ENCODE measurements at regions not wholly inside any gene's neighbourhood (a gene's known extent, or its start where the extent isn't known, plus 50 kb on each side); places are given as distances from the start of the nearest gene placed in this dataset.
"Not testable (repeated sequence)": the region's sequence is repeated elsewhere in the genome, so short reads cannot be mapped to it uniquely, and the experiment has no call there.

GRCh38 chr15:25249236-25250010 lies 189.4 kb downstream of the UBE3A start:
- Histone ChIP-seq H3K27me3 (no peaks in the 10 kb centered on the region), H3K9me3 (peaks cover 0 to 91% of the 10 kb centered on the region in 2 donors), H3K36me3 (no peaks in the 10 kb centered on the region), H3K4me1 (no peaks in the 10 kb centered on the region), H3K27ac (no peak overlapping the region), H3K4me3 (no peak overlapping the region)
- peak in 2 of 4 donors; percentile 22 to 27 for DNase-seq
- intact Hi-C loops (cut with DNase I), result loop anchor here in 1 of 2 donors (10.0 kb wide), 1 partner anchor 65 kb away; no protein-coding TSS in a partner anchor
- TF ChIP-seq, protein P1, sequence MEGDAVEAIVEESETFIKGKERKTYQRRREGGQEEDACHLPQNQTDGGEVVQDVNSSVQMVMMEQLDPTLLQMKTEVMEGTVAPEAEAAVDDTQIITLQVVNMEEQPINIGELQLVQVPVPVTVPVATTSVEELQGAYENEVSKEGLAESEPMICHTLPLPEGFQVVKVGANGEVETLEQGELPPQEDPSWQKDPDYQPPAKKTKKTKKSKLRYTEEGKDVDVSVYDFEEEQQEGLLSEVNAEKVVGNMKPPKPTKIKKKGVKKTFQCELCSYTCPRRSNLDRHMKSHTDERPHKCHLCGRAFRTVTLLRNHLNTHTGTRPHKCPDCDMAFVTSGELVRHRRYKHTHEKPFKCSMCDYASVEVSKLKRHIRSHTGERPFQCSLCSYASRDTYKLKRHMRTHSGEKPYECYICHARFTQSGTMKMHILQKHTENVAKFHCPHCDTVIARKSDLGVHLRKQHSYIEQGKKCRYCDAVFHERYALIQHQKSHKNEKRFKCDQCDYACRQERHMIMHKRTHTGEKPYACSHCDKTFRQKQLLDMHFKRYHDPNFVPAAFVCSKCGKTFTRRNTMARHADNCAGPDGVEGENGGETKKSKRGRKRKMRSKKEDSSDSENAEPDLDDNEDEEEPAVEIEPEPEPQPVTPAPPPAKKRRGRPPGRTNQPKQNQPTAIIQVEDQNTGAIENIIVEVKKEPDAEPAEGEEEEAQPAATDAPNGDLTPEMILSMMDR (IDR thresholded peaks at IDR 0.05), result no peak
- ATAC-seq, result no peak

GRCh38 chr15:25250011-25250596 lies 188.7 kb downstream of the UBE3A start:
- intact Hi-C loops (cut with DNase I), result no loop called here
- H3K27ac ChIP-seq, result no peak overlapping the region
- H3K36me3 ChIP-seq, result no peaks in the 10 kb centered on the region
- ATAC-seq (no peak), DNase-seq (peak in 2 of 4 donors; percentile 22 to 43)
- H3K9me3 ChIP-seq, result peaks cover 0 to 92% of the 10 kb centered on the region in 2 donors
- no peaks in the 10 kb centered on the region for H3K4me1 ChIP-seq
- no peaks in the 10 kb centered on the region for H3K27me3 ChIP-seq
- H3K4me3 ChIP-seq, result no peak overlapping the region
- TF ChIP-seq, protein P1 (IDR thresholded peaks at IDR 0.05), result no peak

- Histone ChIP-seq H3K27ac (no peak overlapping the region), H3K4me3 (no peak overlapping the region), H3K9me3 (peaks cover 0 to 92% of the 10 kb centered on the region in 2 donors), H3K4me1 (no peaks in the 10 kb centered on the region), H3K36me3 (no peaks in the 10 kb centered on the region), H3K27me3 (no peaks in the 10 kb centered on the region)
- TF ChIP-seq, protein P1 (IDR thresholded peaks at IDR 0.05), result no peak
- DNase-seq (peak in 2 of 4 donors; percentile 12 to 54), ATAC-seq (no peak)
- intact Hi-C loops (cut with DNase I), result no loop called here
Observed at GRCh38 chr15:25250906-25251622, 187.8 kb downstream of the UBE3A start.

- ATAC-seq (no peak), DNase-seq (peak in 2 of 4 donors; percentile 24 to 61)
- TF ChIP-seq, protein P1 (IDR thresholded peaks at IDR 0.05), result no peak
- intact Hi-C loops (cut with DNase I), result no loop called here
- no peaks in the 10 kb centered on the region for H3K36me3 ChIP-seq
- H3K4me1 ChIP-seq, result no peaks in the 10 kb centered on the region
- H3K9me3 ChIP-seq, result peaks cover 0 to 91% of the 10 kb centered on the region in 2 donors
- no peak overlapping the region for H3K4me3 ChIP-seq
- H3K27ac ChIP-seq, result no peak overlapping the region
- H3K27me3 ChIP-seq, result no peaks in the 10 kb centered on the region
Observed at GRCh38 chr15:25251700-25252390, 187.0 kb downstream of the UBE3A start.

- H3K36me3 ChIP-seq; H3K27me3 ChIP-seq; ATAC-seq; intact Hi-C loops (cut with DNase I); H3K4me1 ChIP-seq; H3K4me3 ChIP-seq; H3K27ac ChIP-seq: not testable (repeated sequence)
- H3K9me3 ChIP-seq, result peaks cover 0 to 88% of the 10 kb centered on the region in 2 donors
- DNase-seq, result peak in 1 of 4 donors; percentile 63
Observed at GRCh38 chr15:25253048-25253973, 185.5 kb downstream of the UBE3A start.
